LNCaP clone FGC (cell line): ENCODE measurements at regions not wholly inside any gene's neighbourhood (a gene's known extent, or its start where the extent isn't known, plus 50 kb on each side); places are given as distances from the start of the nearest gene placed in this dataset.

Experiments
- DNase-seq: peaks from one replicate; pipeline ENCODE4 v3.0.0-alpha.2; 2011; ENCODE audit warnings: low read depth
- H3K4me3 ChIP-seq: 2 replicates; pipeline ENCODE4 v1.5.1; 2011; ENCODE audit warnings: mild to moderate bottlenecking, low read depth, low read length, control low read depth
- TF ChIP-seq, protein P1 (sequence below): IDR thresholded peaks from 2 replicates; pipeline ENCODE4 v1.5.1; 2012; ENCODE audit warnings: mild to moderate bottlenecking; ENCODE audit not compliant: control insufficient read depth, insufficient read depth; ENCODE audit errors: extremely low read depth

DNA sequence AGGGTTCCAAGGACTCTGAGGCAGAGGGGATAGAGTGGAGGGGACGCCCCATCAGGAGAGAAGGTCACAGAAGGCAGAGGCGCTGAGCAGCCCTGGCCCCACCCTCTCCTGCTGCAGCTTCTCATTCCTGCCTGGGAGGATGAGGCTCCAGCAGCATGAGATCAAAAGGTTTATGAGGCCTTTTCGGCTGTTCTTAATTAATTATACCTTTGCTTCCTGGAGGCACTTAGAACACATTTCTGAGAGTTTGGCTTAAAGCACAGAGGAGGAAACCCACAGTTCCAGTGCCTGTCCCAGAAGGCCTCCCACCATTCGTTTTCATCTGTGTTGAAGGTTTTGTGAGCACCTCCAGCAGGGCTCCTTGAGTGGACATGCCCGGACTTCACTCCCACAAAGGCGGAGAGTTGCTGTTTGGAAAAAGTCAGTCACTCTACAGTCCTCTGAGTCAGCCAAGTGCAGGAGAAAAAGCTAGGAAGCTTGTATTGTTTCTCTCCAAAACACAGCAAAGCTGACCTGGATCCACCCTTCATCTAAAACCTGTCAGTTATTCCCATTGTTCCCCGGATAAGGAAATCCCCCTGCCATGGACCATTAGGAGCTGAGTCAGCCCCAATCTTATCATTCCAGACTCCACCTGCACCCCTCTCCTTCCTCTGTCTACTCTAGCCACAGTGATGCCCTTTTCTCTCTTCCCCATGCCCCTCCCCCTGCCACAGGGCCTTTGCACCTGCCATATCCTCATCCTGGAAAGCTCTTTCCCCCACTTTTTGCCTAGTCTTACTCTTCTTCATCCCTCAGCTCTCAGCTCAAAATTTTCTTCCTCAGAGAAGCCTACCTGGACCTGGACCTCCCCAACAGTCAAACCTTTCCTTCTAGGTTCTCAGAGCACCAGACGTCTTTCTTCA is 276.8 kb downstream of the FBXW7 start:
- no peak for DNase-seq
- H3K4me3 ChIP-seq = no peak overlapping the region
- TF ChIP-seq, protein P1, sequence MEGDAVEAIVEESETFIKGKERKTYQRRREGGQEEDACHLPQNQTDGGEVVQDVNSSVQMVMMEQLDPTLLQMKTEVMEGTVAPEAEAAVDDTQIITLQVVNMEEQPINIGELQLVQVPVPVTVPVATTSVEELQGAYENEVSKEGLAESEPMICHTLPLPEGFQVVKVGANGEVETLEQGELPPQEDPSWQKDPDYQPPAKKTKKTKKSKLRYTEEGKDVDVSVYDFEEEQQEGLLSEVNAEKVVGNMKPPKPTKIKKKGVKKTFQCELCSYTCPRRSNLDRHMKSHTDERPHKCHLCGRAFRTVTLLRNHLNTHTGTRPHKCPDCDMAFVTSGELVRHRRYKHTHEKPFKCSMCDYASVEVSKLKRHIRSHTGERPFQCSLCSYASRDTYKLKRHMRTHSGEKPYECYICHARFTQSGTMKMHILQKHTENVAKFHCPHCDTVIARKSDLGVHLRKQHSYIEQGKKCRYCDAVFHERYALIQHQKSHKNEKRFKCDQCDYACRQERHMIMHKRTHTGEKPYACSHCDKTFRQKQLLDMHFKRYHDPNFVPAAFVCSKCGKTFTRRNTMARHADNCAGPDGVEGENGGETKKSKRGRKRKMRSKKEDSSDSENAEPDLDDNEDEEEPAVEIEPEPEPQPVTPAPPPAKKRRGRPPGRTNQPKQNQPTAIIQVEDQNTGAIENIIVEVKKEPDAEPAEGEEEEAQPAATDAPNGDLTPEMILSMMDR = no peak

DNA sequence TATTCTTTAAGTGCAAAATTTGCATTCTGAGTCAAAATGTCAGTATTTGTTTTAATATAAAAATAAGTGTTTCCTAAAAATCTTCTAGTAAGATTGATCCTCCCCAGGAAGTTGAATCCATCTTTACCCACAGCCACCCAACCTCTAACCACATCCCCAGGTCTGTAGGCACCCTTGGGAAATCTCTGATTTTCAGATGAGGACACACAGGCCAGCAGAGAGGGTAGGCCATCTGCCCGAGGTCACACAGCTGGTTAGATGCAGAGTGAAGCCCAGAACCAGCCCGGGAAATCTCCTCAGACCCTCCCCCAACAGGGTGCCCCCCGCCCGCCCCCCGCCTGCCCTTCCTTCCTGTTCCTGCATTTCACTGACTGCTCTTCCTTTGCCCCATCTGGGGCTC is 277.5 kb downstream of the FBXW7 start:
- H3K4me3 ChIP-seq = no peak overlapping the region

DNA sequence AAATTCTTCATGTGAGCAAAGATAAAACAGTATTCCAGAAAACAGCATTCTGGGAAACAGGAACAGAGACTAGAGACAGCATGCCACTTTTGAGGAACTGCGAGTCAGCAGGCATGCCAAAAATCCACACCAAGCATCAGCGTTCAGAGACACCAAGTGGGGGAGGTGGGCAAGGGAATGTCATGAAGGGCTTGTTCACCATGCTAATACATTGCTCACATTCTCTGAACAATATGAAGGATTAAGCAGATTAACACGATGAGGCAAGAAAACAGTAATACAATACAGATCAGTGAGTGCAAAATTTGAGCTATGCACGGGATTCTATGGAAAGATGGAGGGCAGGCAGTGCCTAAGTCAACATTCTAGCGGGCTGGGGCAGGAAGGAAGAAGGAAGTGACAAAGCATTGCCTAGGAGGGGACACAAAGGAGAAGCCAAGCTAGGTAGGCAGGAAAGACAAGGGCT is 278.3 kb downstream of the FBXW7 start:
- H3K4me3 ChIP-seq = no peak overlapping the region
- TF ChIP-seq, protein P1 = no peak
- no peak for DNase-seq

More for the DNA sequence above, 277.5 kb downstream of the FBXW7 start:
- no peak for DNase-seq
- TF ChIP-seq, protein P1 = no peak

DNA sequence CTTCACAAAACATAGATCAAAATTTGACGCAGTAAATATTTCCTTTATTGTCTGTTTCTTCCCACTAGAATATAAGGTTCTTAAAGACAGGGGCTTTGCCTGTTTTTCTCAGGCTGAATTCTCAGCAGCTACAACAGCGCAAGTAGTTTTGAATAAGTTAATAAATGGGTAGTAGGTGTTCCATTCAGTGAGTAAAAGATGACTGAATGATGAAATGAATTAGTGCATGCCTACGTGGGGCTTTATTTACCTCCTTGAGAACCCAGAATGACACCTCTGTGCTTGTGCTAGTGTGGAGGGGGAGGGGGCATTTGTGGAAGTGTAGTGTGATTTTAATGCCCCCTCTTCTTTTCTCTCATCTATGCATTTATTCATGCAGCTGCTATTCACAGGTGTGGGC is 278.9 kb downstream of the FBXW7 start:
- TF ChIP-seq, protein P1 = no peak
- H3K4me3 ChIP-seq = no peak overlapping the region
- DNase-seq = no peak

DNA sequence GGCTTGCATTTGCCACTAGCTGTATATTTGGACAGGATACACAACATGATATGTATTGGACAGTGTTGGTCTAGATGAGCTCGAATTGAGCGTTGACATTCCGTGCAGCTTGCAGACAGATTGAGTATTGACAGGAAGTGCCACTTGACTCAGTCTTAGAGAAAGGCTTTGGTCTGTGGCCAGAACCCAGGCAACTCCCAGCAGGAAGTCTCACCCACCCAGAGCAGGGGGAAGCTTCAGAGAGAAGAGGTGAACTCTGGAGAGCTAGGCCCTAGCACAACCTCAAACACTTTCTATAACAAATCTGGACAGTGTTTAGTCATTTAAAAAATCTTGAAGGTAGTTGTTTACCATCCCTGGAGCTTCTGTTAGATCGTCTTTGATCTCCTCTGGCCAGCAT is 280.5 kb downstream of the FBXW7 start:
- DNase-seq = no peak

DNA sequence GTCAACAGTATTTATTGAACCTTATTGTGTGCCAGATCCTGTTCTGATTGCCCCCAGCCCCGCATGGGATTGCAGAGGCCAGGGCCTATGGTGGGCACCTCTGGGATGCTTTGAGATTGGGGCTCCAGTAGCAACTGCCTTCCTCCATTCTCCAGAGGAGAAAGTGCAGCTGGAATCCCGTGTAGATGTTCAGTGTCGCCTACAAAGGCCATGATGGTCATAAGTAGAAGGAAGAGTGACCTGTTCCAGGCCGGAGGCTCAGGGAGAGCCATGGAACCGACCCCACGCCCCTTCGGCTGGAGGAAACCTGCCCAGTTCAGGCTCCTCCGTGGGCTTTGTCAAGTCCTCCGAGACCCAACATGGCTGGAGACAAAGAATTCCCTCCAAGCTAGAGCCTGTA is 287.5 kb downstream of the FBXW7 start:
- H3K4me3 ChIP-seq = no peak overlapping the region
- TF ChIP-seq, protein P1 = no peak
- DNase-seq = no peak

More for the DNA sequence above, 280.5 kb downstream of the FBXW7 start:
- TF ChIP-seq, protein P1 = no peak
- no peak overlapping the region for H3K4me3 ChIP-seq
